Panc1 (cell line): ENCODE measurements at regions not wholly inside any gene's neighbourhood (a gene's known extent, or its start where the extent isn't known, plus 50 kb on each side); places are given as distances from the start of the nearest gene placed in this dataset.

ENCODE experiments used
- POLR2AphosphoS5 ChIP-seq: IDR thresholded peaks from 2 replicates; pipeline ENCODE4 v1.6.1; 2012; ENCODE audit warnings: mild to moderate bottlenecking, low read depth, low read length, moderate library complexity
- TCF7L2 ChIP-seq: IDR thresholded peaks from 2 replicates; pipeline ENCODE4 v1.6.1; 2011; ENCODE audit warnings: mild to moderate bottlenecking, low read depth, low read length, inconsistent platforms
- TF ChIP-seq, protein P1 (sequence below): fragments of 450-650 bp; IDR thresholded peaks from 2 replicates; pipeline ENCODE4 v1.5.1; 2017; ENCODE audit warnings: mild to moderate bottlenecking

DNA sequence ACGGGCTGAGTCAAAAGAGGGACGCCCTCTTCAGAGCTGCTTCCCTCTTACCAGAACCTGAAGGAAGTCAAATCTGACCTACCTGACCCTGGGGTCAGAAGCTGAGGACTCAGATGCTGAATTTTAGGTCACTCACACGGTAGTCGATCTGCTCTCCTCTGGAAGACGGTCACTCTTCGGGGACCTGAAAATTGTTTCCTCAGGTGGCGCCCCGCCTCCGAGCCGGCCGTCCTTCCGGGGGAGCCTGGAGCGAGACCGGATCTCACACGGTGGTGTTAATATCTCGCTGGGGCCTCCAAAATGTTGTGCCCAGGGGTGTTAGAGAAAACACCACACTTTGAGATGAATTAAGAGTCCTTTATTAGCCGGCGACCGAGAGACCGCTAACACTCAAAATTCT, 737.2 kb downstream of the SI start:
- TF ChIP-seq, protein P1, sequence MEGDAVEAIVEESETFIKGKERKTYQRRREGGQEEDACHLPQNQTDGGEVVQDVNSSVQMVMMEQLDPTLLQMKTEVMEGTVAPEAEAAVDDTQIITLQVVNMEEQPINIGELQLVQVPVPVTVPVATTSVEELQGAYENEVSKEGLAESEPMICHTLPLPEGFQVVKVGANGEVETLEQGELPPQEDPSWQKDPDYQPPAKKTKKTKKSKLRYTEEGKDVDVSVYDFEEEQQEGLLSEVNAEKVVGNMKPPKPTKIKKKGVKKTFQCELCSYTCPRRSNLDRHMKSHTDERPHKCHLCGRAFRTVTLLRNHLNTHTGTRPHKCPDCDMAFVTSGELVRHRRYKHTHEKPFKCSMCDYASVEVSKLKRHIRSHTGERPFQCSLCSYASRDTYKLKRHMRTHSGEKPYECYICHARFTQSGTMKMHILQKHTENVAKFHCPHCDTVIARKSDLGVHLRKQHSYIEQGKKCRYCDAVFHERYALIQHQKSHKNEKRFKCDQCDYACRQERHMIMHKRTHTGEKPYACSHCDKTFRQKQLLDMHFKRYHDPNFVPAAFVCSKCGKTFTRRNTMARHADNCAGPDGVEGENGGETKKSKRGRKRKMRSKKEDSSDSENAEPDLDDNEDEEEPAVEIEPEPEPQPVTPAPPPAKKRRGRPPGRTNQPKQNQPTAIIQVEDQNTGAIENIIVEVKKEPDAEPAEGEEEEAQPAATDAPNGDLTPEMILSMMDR = no peak
- TF ChIP-seq POLR2AphosphoS5 = no peak
- no peak for TF ChIP-seq TCF7L2
